Endothelial cell of umbilical vein (primary cell): ENCODE measurements at regions not wholly inside any gene's neighbourhood (a gene's known extent, or its start where the extent isn't known, plus 50 kb on each side); places are given as distances from the start of the nearest gene placed in this dataset.

ENCODE experiments used
- BruUV-seq: library from RNA; stranded (reverse); fragments of 400-500 nt; replicated peaks from 2 replicates; lab custom pipeline; 2021; lab: Mats Ljungman, UMichigan
- CTCF ChIA-PET: fragments of 300-600, 350-600 bp; sonication (Branson Sonifier 250); formaldehyde crosslinking; loops from one replicate; lab custom pipeline; 2021; ENCODE audit warnings: antibody characterized with exemption, inconsistent platforms; lab: Charles Lee
- POLR2A ChIA-PET: fragments of 300-600, 350-600 bp; sonication (Branson Sonifier 250); formaldehyde crosslinking; loops from one replicate; lab custom pipeline; 2021; ENCODE audit warnings: antibody characterized with exemption, inconsistent platforms; lab: Charles Lee
- DNase-seq: peaks from one replicate; pipeline ENCODE4 v3.0.0-alpha.2; 2011; ENCODE audit warnings: low read depth, low spot score
- FAIRE-seq: peaks from 2 replicates; lab custom pipeline; 2011; peaks lifted over from hg19 to GRCh38; lab: Jason Lieb, UNC
- H2AFZ ChIP-seq: 2 replicates; pipeline ENCODE4 v1.6.0; 2012; ENCODE audit warnings: low read depth, low read length, control low read depth, inconsistent platforms
- H3K27ac ChIP-seq: 2 replicates; pipeline ENCODE4 v1.5.1; 2011; ENCODE audit warnings: low read depth, mild to moderate bottlenecking, control low read depth, low read length, moderate library complexity; ENCODE audit not compliant: insufficient read depth
- H3K27me3 ChIP-seq, 2 experiments: 2 replicates each; pipeline versions ENCODE4 v1.6.0 to v1.6.1; 2011; ENCODE audit warnings: low read length in 2 of 2, mixed read lengths in 1 of 2; ENCODE audit not compliant: control insufficient read depth in 2 of 2, insufficient read depth in 2 of 2
- H3K36me3 ChIP-seq, 2 experiments: 2 replicates in 1 of 2; 3 replicates in 1 of 2; pipeline ENCODE4 v1.5.1; 2011; ENCODE audit warnings: low read length in 2 of 2, mild to moderate bottlenecking in 1 of 2, moderate library complexity in 1 of 2; ENCODE audit not compliant: control insufficient read depth in 2 of 2, insufficient read depth in 2 of 2; ENCODE audit errors: extremely low read depth in 1 of 2
- H3K4me1 ChIP-seq: 3 replicates; pipeline ENCODE4 v1.5.1; 2011; ENCODE audit warnings: mild to moderate bottlenecking, low read length; ENCODE audit not compliant: control insufficient read depth, insufficient read depth; ENCODE audit errors: extremely low read depth
- H3K4me2 ChIP-seq: 2 replicates; pipeline ENCODE4 v1.6.1; 2011; ENCODE audit warnings: low read length, control low read depth, mixed read lengths; ENCODE audit not compliant: insufficient read depth
- H3K4me3 ChIP-seq, 3 experiments: fragments of 200-600 bp in 1 of 3; sonication (generic), shearing (Covaris generic) in 1 of 3; replicated peaks in 1 of 3; 2 replicates each; pipeline ENCODE4 v1.5.1; 2011 to 2016; ENCODE audit warnings: control low read depth in 3 of 3, low read length in 3 of 3, mild to moderate bottlenecking in 2 of 3, inconsistent platforms in 1 of 3, low read depth in 1 of 3, moderate library complexity in 1 of 3; ENCODE audit not compliant: insufficient read depth in 1 of 3
- H3K79me2 ChIP-seq: 2 replicates; pipeline ENCODE4 v1.6.0; 2012; ENCODE audit warnings: low read length, inconsistent platforms; ENCODE audit not compliant: control insufficient read depth, insufficient read depth
- H3K9ac ChIP-seq: replicated peaks from 2 replicates; pipeline ENCODE3; 2011; ENCODE audit warnings: low read length, control low read depth; ENCODE audit not compliant: insufficient read depth; ENCODE audit errors: extremely low read depth
- H3K9me1 ChIP-seq: replicated peaks from 3 replicates; pipeline ENCODE4 v1.6.0; 2011; ENCODE audit warnings: mild to moderate bottlenecking, low read length; ENCODE audit not compliant: control insufficient read depth, insufficient read depth; ENCODE audit errors: extremely low read depth
- H3K9me3 ChIP-seq: replicated peaks from 2 replicates; pipeline ENCODE4 v1.5.1; 2012; ENCODE audit warnings: low read length, inconsistent platforms; ENCODE audit not compliant: control insufficient read depth, insufficient read depth
- H4K20me1 ChIP-seq: replicated peaks from 2 replicates; pipeline ENCODE3; 2011; ENCODE audit warnings: mild to moderate bottlenecking, low read length; ENCODE audit not compliant: control insufficient read depth, insufficient read depth; ENCODE audit errors: extremely low read depth
- FOS ChIP-seq: IDR thresholded peaks from 2 replicates; pipeline ENCODE4 v1.6.1; 2011; ENCODE audit warnings: mild to moderate bottlenecking, low read length, moderate library complexity, borderline replicate concordance; ENCODE audit not compliant: insufficient read depth
- GATA2 ChIP-seq: IDR thresholded peaks from 2 replicates; pipeline ENCODE4 v1.7.0; 2011; ENCODE audit warnings: low read depth, mild to moderate bottlenecking, moderate library complexity, mixed read lengths, low read length; ENCODE audit not compliant: insufficient read length, insufficient read depth
- JUN ChIP-seq: IDR thresholded peaks from 2 replicates; pipeline ENCODE4 v1.6.1; 2011; ENCODE audit warnings: borderline replicate concordance, low read depth; ENCODE audit not compliant: insufficient read length, insufficient read depth
- MYC ChIP-seq: IDR thresholded peaks from one replicate; pipeline ENCODE4 v1.6.1; 2011; ENCODE audit warnings: mild to moderate bottlenecking, low read depth, low read length
- POLR2AphosphoS5 ChIP-seq: IDR thresholded peaks from 2 replicates; pipeline ENCODE4 v1.6.1; 2012; ENCODE audit warnings: low read depth, mild to moderate bottlenecking, control low read depth, low read length, moderate library complexity; ENCODE audit not compliant: insufficient read depth
- dilution Hi-C: fragments of 300-500 bp; cut with MboI; formaldehyde crosslinking; loops from one replicate; pipeline ENCODE4 v1.15.0; 2019; ENCODE audit warnings: low sequenced_read_pairs; ENCODE audit not compliant: extremely low pct_ligation_motif_present
- intact Hi-C: fragments of 100-400 bp; cut with micrococcal nuclease; formaldehyde crosslinking; loops from one replicate; pipeline ENCODE4 v1.10.0; 2022
- TF ChIP-seq, protein P1 (sequence below), 2 donors: IDR thresholded peaks; 1 replicate in 1 of 2; 2 replicates in 1 of 2; pipeline ENCODE4 v1.5.1; 2011; ENCODE audit warnings: low read length in 2 of 2, mild to moderate bottlenecking in 2 of 2, moderate library complexity in 2 of 2, control low read depth in 1 of 2, inconsistent platforms in 1 of 2, low read depth in 1 of 2; ENCODE audit not compliant: insufficient read depth in 1 of 2; ENCODE audit errors: extremely low read depth in 1 of 2
- TF ChIP-seq, protein P2 (sequence below): IDR thresholded peaks from 2 replicates; pipeline ENCODE4 v1.6.1; 2011; ENCODE audit not compliant: insufficient read depth, insufficient read length

- intact Hi-C loops: loop anchor here (1.0 to 5.0 kb wide), 3 partner anchors 143 to 303 kb away; no protein-coding TSS in a partner anchor
- peak; percentile 30 for DNase-seq
Observed at GRCh38 chr16:85420501-85421337, 192.4 kb upstream of the GSE1 start.

More at GRCh38 chr16:85420501-85421337, 192.4 kb upstream of the GSE1 start:
- no peak overlapping the region for H3K9ac ChIP-seq
- H3K9me3 ChIP-seq: no peaks in the 10 kb centered on the region
- H3K27me3 ChIP-seq: no peaks in the 10 kb centered on the region
- no peak overlapping the region for H3K4me2 ChIP-seq
- H3K79me2 ChIP-seq: no peaks in the 10 kb centered on the region
- ChIA-PET CTCF (interaction anchor here (0.6 to 4.6 kb wide), 28 partner anchors 8 to 306 kb away, joined by 3 to 39 read pairs (median 5); partner anchors contain the start of gene GSE1), POLR2A (no interaction called here)
- BruUV-seq: no TSS peak
- no peaks in the 10 kb centered on the region for H3K9me1 ChIP-seq
- H4K20me1 ChIP-seq: no peaks in the 10 kb centered on the region
- FAIRE-seq: no peak
- dilution Hi-C loops: no loop called here
- no peaks in the 10 kb centered on the region for H3K4me1 ChIP-seq
- H2AFZ ChIP-seq: no peak overlapping the region
- H3K4me3 ChIP-seq: no peak overlapping the region
- H3K36me3 ChIP-seq: no peaks in the 10 kb centered on the region
- no peak overlapping the region for H3K27ac ChIP-seq
- TF ChIP-seq MYC (no peak), FOS (no peak), JUN (no peak), POLR2AphosphoS5 (no peak), GATA2 (no peak)
- TF ChIP-seq, protein P1, sequence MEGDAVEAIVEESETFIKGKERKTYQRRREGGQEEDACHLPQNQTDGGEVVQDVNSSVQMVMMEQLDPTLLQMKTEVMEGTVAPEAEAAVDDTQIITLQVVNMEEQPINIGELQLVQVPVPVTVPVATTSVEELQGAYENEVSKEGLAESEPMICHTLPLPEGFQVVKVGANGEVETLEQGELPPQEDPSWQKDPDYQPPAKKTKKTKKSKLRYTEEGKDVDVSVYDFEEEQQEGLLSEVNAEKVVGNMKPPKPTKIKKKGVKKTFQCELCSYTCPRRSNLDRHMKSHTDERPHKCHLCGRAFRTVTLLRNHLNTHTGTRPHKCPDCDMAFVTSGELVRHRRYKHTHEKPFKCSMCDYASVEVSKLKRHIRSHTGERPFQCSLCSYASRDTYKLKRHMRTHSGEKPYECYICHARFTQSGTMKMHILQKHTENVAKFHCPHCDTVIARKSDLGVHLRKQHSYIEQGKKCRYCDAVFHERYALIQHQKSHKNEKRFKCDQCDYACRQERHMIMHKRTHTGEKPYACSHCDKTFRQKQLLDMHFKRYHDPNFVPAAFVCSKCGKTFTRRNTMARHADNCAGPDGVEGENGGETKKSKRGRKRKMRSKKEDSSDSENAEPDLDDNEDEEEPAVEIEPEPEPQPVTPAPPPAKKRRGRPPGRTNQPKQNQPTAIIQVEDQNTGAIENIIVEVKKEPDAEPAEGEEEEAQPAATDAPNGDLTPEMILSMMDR (IDR thresholded peaks at IDR 0.05; ENCODE audit: extremely low read depth in 1 of 2, insufficient read depth in 1 of 2, low read depth in 1 of 2, low read length in 2 of 2): peak; percentile 96 to 100
- TF ChIP-seq, protein P2, sequence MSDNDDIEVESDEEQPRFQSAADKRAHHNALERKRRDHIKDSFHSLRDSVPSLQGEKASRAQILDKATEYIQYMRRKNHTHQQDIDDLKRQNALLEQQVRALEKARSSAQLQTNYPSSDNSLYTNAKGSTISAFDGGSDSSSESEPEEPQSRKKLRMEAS: peak; percentile 31
